Peyer's patch (tissue), 4 donors: ENCODE measurements at regions not wholly inside any gene's neighbourhood (a gene's known extent, or its start where the extent isn't known, plus 50 kb on each side); places are given as distances from the start of the nearest gene placed in this dataset.

ENCODE experiments used
- POLR2A ChIP-seq, 2 donors: fragments of 450-650 bp; IDR thresholded peaks; one replicate each; pipeline ENCODE4 v1.5.1; 2017; ENCODE audit warnings: antibody characterized with exemption in 2 of 2, mild to moderate bottlenecking in 2 of 2, moderate library complexity in 2 of 2
- TF ChIP-seq, protein P1 (sequence below), 6 experiments: fragments of 450-650 bp in 4 of 6; fragments of 200-600 bp in 2 of 6; sonication (generic) in 1 of 6; IDR thresholded peaks; one replicate each; pipeline ENCODE4 v1.5.1; 2017 to 2019; ENCODE audit warnings: antibody characterized with exemption in 6 of 6, mild to moderate bottlenecking in 3 of 6, moderate library complexity in 1 of 6

DNA sequence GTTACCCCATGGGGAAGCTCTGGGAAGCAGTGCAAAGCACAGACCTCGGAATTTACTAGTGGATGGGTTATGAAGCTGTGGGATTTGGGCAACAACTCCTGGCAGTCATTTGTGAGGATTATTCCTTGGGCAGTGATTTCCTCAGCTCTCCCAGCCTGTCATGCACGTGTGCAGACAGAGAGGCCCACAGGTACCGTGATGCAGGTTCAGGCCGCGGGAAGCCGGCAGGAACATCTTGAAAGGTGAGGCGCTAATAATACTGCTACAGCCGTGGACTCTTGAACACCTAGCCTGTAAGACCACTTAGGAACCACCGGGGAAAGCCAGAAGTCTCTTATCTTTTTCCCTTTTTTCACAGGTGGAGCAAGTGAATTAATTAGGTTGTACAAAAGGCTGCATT lies 80.2 kb upstream of the CPHXL start:
- TF ChIP-seq, protein P1, sequence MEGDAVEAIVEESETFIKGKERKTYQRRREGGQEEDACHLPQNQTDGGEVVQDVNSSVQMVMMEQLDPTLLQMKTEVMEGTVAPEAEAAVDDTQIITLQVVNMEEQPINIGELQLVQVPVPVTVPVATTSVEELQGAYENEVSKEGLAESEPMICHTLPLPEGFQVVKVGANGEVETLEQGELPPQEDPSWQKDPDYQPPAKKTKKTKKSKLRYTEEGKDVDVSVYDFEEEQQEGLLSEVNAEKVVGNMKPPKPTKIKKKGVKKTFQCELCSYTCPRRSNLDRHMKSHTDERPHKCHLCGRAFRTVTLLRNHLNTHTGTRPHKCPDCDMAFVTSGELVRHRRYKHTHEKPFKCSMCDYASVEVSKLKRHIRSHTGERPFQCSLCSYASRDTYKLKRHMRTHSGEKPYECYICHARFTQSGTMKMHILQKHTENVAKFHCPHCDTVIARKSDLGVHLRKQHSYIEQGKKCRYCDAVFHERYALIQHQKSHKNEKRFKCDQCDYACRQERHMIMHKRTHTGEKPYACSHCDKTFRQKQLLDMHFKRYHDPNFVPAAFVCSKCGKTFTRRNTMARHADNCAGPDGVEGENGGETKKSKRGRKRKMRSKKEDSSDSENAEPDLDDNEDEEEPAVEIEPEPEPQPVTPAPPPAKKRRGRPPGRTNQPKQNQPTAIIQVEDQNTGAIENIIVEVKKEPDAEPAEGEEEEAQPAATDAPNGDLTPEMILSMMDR (IDR thresholded peaks at IDR 0.05): no peak
- TF ChIP-seq POLR2A (IDR thresholded peaks at IDR 0.05): no peak
